Liver (tissue), 8 donors: ENCODE measurements at regions not wholly inside any gene's neighbourhood (a gene's known extent, or its start where the extent isn't known, plus 50 kb on each side); places are given as distances from the start of the nearest gene placed in this dataset.

Source experiments
- DNase-seq: peaks from one replicate; pipeline ENCODE4 v3.0.0-alpha.2; 2017; ENCODE audit warnings: low spot score
- H3K27ac ChIP-seq, 2 donors: one replicate each; pipeline ENCODE4 v1.7.0; 2013; ENCODE audit warnings: inconsistent platforms in 2 of 2, low read length in 2 of 2, control low read depth in 1 of 2, low read depth in 1 of 2, mild to moderate bottlenecking in 1 of 2
- H3K27me3 ChIP-seq, 4 donors: one replicate each; pipeline versions ENCODE4 v1.6.1 to v1.7.0; 2013; ENCODE audit warnings: low read length in 3 of 4, inconsistent platforms in 1 of 4, mild to moderate bottlenecking in 1 of 4, moderate library complexity in 1 of 4; ENCODE audit not compliant: control insufficient read depth in 4 of 4, insufficient read depth in 4 of 4
- H3K36me3 ChIP-seq, 4 donors: one replicate each; pipeline versions ENCODE4 v1.6.1 to v1.7.0; 2013; ENCODE audit warnings: low read length in 3 of 4, mild to moderate bottlenecking in 3 of 4, low read depth in 1 of 4, moderate library complexity in 1 of 4; ENCODE audit not compliant: control insufficient read depth in 4 of 4, insufficient read depth in 3 of 4
- H3K4me1 ChIP-seq, 4 donors: one replicate each; pipeline versions ENCODE4 v1.6.1 to v1.7.0; 2013; ENCODE audit warnings: low read length in 3 of 4, mild to moderate bottlenecking in 3 of 4, moderate library complexity in 1 of 4; ENCODE audit not compliant: control insufficient read depth in 4 of 4, insufficient read depth in 4 of 4
- H3K4me3 ChIP-seq, 3 donors: one replicate each; pipeline versions ENCODE4 v1.6.1 to v1.7.0; 2013; ENCODE audit warnings: low read length in 3 of 3, control low read depth in 1 of 3, low read depth in 1 of 3, mild to moderate bottlenecking in 1 of 3
- H3K9ac ChIP-seq, 2 donors: one replicate each; pipeline ENCODE4 v1.7.0; 2013; ENCODE audit warnings: low read length in 2 of 2, mild to moderate bottlenecking in 2 of 2, moderate library complexity in 2 of 2, control low read depth in 1 of 2, low read depth in 1 of 2
- H3K9me3 ChIP-seq, 4 donors: one replicate each; pipeline versions ENCODE4 v1.6.1 to v1.7.0; 2013; ENCODE audit warnings: low read length in 3 of 4; ENCODE audit not compliant: control insufficient read depth in 4 of 4
- FOXA1 ChIP-seq: IDR thresholded peaks from 2 replicates; pipeline ENCODE4 v1.6.1; 2016; ENCODE audit warnings: antibody characterized with exemption
- FOXA2 ChIP-seq: IDR thresholded peaks from 2 replicates; pipeline ENCODE4 v1.6.1; 2016; ENCODE audit warnings: antibody characterized with exemption
- GABPA ChIP-seq, 2 donors: IDR thresholded peaks in 1 of 2; conservative IDR thresholded peaks in 1 of 2; 2 replicates each; pipeline ENCODE4 v1.6.1; 2016; ENCODE audit warnings: antibody characterized with exemption in 2 of 2, mild to moderate bottlenecking in 1 of 2, moderate library complexity in 1 of 2
- HNF4A ChIP-seq, 2 donors: conservative IDR thresholded peaks; 2 replicates each; pipeline ENCODE4 v1.6.1; 2016; ENCODE audit warnings: antibody characterized with exemption in 2 of 2, mild to moderate bottlenecking in 2 of 2
- HNF4G ChIP-seq: IDR thresholded peaks from 2 replicates; pipeline ENCODE4 v1.6.1; 2016; ENCODE audit warnings: antibody characterized with exemption
- JUND ChIP-seq, 2 donors: IDR thresholded peaks; 2 replicates each; pipeline ENCODE4 v1.6.1; 2016; ENCODE audit warnings: antibody characterized with exemption in 2 of 2
- NR2F2 ChIP-seq: IDR thresholded peaks from 2 replicates; pipeline ENCODE4 v1.6.1; 2016; ENCODE audit warnings: antibody characterized with exemption
- RAD21 ChIP-seq, 2 donors: IDR thresholded peaks; 2 replicates each; pipeline ENCODE4 v1.6.1; 2016; ENCODE audit warnings: antibody characterized with exemption in 2 of 2, mild to moderate bottlenecking in 2 of 2
- RXRA ChIP-seq, 2 donors: IDR thresholded peaks; 2 replicates each; pipeline ENCODE4 v1.6.1; 2017 to 2018; ENCODE audit warnings: antibody characterized with exemption in 2 of 2, mild to moderate bottlenecking in 1 of 2
- SP1 ChIP-seq: IDR thresholded peaks from 2 replicates; pipeline ENCODE4 v1.6.1; 2018; ENCODE audit warnings: antibody characterized with exemption, mild to moderate bottlenecking
- YY1 ChIP-seq: IDR thresholded peaks from 2 replicates; pipeline ENCODE4 v1.6.1; 2016; ENCODE audit warnings: antibody characterized with exemption, mild to moderate bottlenecking
- WGBS: extraction: QIAGEN DNeasy Blood & Tissue Kit; methylation state at CpG from one replicate; pipeline ENCODE4 v1.1.7; 2013; 5-methylcytosine and 5-hydroxymethylcytosine counted together
- TF ChIP-seq, protein P1 (sequence below): fragments of 150-350 bp; IDR thresholded peaks from 2 replicates; pipeline ENCODE4 v1.5.1; 2017; ENCODE audit warnings: improper control_type of control experiment, low read depth, low read length; ENCODE audit not compliant: missing input control
- TF ChIP-seq, protein P2 (sequence below): IDR thresholded peaks from 2 replicates; pipeline ENCODE4 v1.6.1; 2016; ENCODE audit warnings: antibody characterized with exemption
- TF ChIP-seq, protein P3 (sequence below): IDR thresholded peaks from 2 replicates; pipeline ENCODE4 v1.6.1; 2016; ENCODE audit warnings: antibody characterized with exemption, mild to moderate bottlenecking
- TF ChIP-seq, protein P4 (sequence below): IDR thresholded peaks from 2 replicates; pipeline ENCODE4 v1.6.1; 2016; ENCODE audit warnings: antibody characterized with exemption
- TF ChIP-seq, protein P5 (sequence below): IDR thresholded peaks from 2 replicates; pipeline ENCODE4 v1.6.1; 2016; ENCODE audit warnings: antibody characterized with exemption
- donor health status: healthy.
- donor health status: healthy.
- donor health status: healthy.
- donor health status: healthy.
- donor health status: healthy.

DNA sequence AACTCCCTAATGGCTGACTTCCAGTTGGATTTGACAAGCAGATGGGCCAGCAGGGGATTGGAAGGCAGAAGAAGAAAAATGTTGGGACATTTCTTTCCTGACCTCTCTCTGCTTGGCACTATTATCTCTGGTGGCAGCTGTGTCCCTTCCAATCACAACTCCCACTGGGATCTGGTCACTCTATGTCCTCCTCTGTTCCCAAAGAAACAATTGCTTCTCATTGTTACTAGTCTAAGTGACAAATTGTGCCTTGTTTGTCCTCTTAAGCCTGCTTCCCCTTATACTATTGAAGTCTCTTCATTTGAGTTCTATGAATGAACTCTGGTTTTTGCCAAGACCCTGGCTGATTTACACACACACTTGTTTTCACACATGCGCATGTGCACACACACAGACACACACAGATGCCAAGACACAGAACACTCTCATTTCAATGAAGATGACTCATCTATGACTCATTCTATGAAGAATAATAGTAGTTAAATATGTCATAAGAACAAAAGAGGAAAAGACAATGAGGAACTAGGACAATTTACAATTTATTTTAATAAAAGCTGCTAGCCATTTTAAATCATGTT lies 83.0 kb upstream of the FAR2 start:
- Histone ChIP-seq H3K4me1 (no peaks in the 10 kb centered on the region), H3K27ac (no peak overlapping the region), H3K9me3 (peaks cover 0 to 2% (median 0%) of the 10 kb centered on the region in 4 donors), H3K36me3 (no peaks in the 10 kb centered on the region), H3K27me3 (no peaks in the 10 kb centered on the region), H3K4me3 (no peak overlapping the region), H3K9ac (no peak overlapping the region)
- 82% methylated on average over 1 of the region's 1 CpG for WGBS
- TF ChIP-seq SP1: no peak
- no peak for TF ChIP-seq HNF4G
- no peak for TF ChIP-seq RXRA (IDR thresholded peaks at IDR 0.05)
- no peak for TF ChIP-seq JUND (IDR thresholded peaks at IDR 0.05)
- no peak for TF ChIP-seq RAD21 (IDR thresholded peaks at IDR 0.05)
- TF ChIP-seq, protein P1, sequence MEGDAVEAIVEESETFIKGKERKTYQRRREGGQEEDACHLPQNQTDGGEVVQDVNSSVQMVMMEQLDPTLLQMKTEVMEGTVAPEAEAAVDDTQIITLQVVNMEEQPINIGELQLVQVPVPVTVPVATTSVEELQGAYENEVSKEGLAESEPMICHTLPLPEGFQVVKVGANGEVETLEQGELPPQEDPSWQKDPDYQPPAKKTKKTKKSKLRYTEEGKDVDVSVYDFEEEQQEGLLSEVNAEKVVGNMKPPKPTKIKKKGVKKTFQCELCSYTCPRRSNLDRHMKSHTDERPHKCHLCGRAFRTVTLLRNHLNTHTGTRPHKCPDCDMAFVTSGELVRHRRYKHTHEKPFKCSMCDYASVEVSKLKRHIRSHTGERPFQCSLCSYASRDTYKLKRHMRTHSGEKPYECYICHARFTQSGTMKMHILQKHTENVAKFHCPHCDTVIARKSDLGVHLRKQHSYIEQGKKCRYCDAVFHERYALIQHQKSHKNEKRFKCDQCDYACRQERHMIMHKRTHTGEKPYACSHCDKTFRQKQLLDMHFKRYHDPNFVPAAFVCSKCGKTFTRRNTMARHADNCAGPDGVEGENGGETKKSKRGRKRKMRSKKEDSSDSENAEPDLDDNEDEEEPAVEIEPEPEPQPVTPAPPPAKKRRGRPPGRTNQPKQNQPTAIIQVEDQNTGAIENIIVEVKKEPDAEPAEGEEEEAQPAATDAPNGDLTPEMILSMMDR: no peak
- TF ChIP-seq NR2F2: no peak
- TF ChIP-seq, protein P2, sequence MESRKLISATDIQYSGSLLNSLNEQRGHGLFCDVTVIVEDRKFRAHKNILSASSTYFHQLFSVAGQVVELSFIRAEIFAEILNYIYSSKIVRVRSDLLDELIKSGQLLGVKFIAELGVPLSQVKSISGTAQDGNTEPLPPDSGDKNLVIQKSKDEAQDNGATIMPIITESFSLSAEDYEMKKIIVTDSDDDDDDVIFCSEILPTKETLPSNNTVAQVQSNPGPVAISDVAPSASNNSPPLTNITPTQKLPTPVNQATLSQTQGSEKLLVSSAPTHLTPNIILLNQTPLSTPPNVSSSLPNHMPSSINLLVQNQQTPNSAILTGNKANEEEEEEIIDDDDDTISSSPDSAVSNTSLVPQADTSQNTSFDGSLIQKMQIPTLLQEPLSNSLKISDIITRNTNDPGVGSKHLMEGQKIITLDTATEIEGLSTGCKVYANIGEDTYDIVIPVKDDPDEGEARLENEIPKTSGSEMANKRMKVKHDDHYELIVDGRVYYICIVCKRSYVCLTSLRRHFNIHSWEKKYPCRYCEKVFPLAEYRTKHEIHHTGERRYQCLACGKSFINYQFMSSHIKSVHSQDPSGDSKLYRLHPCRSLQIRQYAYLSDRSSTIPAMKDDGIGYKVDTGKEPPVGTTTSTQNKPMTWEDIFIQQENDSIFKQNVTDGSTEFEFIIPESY: no peak
- TF ChIP-seq FOXA2: no peak
- TF ChIP-seq, protein P3, sequence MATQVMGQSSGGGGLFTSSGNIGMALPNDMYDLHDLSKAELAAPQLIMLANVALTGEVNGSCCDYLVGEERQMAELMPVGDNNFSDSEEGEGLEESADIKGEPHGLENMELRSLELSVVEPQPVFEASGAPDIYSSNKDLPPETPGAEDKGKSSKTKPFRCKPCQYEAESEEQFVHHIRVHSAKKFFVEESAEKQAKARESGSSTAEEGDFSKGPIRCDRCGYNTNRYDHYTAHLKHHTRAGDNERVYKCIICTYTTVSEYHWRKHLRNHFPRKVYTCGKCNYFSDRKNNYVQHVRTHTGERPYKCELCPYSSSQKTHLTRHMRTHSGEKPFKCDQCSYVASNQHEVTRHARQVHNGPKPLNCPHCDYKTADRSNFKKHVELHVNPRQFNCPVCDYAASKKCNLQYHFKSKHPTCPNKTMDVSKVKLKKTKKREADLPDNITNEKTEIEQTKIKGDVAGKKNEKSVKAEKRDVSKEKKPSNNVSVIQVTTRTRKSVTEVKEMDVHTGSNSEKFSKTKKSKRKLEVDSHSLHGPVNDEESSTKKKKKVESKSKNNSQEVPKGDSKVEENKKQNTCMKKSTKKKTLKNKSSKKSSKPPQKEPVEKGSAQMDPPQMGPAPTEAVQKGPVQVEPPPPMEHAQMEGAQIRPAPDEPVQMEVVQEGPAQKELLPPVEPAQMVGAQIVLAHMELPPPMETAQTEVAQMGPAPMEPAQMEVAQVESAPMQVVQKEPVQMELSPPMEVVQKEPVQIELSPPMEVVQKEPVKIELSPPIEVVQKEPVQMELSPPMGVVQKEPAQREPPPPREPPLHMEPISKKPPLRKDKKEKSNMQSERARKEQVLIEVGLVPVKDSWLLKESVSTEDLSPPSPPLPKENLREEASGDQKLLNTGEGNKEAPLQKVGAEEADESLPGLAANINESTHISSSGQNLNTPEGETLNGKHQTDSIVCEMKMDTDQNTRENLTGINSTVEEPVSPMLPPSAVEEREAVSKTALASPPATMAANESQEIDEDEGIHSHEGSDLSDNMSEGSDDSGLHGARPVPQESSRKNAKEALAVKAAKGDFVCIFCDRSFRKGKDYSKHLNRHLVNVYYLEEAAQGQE: no peak
- no peak for TF ChIP-seq GABPA (IDR thresholded peaks at IDR 0.05 in 1 of 2, conservative IDR thresholded peaks at IDR 0.05 in 1 of 2)
- TF ChIP-seq, protein P4, sequence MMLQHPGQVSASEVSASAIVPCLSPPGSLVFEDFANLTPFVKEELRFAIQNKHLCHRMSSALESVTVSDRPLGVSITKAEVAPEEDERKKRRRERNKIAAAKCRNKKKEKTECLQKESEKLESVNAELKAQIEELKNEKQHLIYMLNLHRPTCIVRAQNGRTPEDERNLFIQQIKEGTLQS: no peak
- no peak for DNase-seq

DNA sequence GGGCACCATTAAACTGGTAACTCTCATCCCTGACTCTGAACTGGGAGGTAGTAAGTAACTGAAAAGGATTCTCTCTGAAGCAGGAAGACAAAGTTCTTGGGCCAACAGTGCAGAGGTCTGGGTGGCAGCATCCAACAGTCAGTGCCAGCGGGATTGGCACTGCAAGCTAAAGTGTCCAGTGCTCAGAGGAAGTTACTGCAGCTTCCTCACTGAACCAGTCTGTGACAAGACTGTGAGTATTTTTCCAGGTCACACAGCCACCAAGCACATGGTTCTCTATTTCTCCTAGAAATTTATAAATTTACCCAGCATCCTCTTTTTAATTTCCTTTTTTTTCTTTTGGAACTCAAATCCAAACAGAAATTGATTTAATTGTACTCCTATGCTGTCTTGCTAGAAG lies 81.6 kb upstream of the FAR2 start:
- WGBS: 92% methylated on average over 1 of the region's 1 CpG
- no peak overlapping the region for H3K9ac ChIP-seq
- DNase-seq: no peak
- no peaks in the 10 kb centered on the region for H3K4me1 ChIP-seq
- no peaks in the 10 kb centered on the region for H3K9me3 ChIP-seq
- no peaks in the 10 kb centered on the region for H3K27me3 ChIP-seq
- no peak overlapping the region for H3K27ac ChIP-seq
- H3K4me3 ChIP-seq: no peak overlapping the region
- H3K36me3 ChIP-seq: no peaks in the 10 kb centered on the region
- TF ChIP-seq GABPA (IDR thresholded peaks at IDR 0.05 in 1 of 2, conservative IDR thresholded peaks at IDR 0.05 in 1 of 2): no peak
- TF ChIP-seq, protein P5, sequence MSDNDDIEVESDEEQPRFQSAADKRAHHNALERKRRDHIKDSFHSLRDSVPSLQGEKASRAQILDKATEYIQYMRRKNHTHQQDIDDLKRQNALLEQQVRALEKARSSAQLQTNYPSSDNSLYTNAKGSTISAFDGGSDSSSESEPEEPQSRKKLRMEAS: no peak
- no peak for TF ChIP-seq YY1
- TF ChIP-seq FOXA1: no peak
- TF ChIP-seq, protein P1: no peak
- no peak for TF ChIP-seq HNF4A (conservative IDR thresholded peaks at IDR 0.05)
- TF ChIP-seq, protein P2: no peak
